IPS-18a (cell line): ENCODE measurements at regions not wholly inside any gene's neighbourhood (a gene's known extent, or its start where the extent isn't known, plus 50 kb on each side); places are given as distances from the start of the nearest gene placed in this dataset.
"Not testable (repeated sequence)": the region's sequence is repeated elsewhere in the genome, so short reads cannot be mapped to it uniquely, and the experiment has no call there.

ENCODE experiments used
- H3K27ac ChIP-seq: one replicate; pipeline ENCODE4 v1.5.1; 2013; ENCODE audit warnings: low read length
- H3K27me3 ChIP-seq: one replicate; pipeline ENCODE4 v1.6.1; 2013; ENCODE audit warnings: mild to moderate bottlenecking, low read length; ENCODE audit not compliant: control insufficient read depth, insufficient read depth
- H3K36me3 ChIP-seq: one replicate; pipeline ENCODE4 v1.6.1; 2013; ENCODE audit warnings: low read depth, low read length; ENCODE audit not compliant: control insufficient read depth
- H3K4me1 ChIP-seq: one replicate; pipeline ENCODE4 v1.6.1; 2013; ENCODE audit warnings: low read depth, low read length; ENCODE audit not compliant: control insufficient read depth
- H3K4me3 ChIP-seq: one replicate; pipeline ENCODE4 v1.5.1; 2013; ENCODE audit warnings: low read length
- H3K9ac ChIP-seq: one replicate; pipeline ENCODE4 v1.6.1; 2013; ENCODE audit warnings: mild to moderate bottlenecking, low read length, moderate library complexity
- H3K9me3 ChIP-seq: one replicate; pipeline ENCODE4 v1.6.1; 2013; ENCODE audit warnings: low read depth, low read length; ENCODE audit not compliant: control insufficient read depth

GRCh38 chr18:9015689-9016088 is 86.8 kb upstream of the NDUFV2 start:
- H3K4me3 ChIP-seq = no peak overlapping the region
- no peak overlapping the region for H3K9ac ChIP-seq
- no peaks in the 10 kb centered on the region for H3K36me3 ChIP-seq
- no peaks in the 10 kb centered on the region for H3K27me3 ChIP-seq
- H3K9me3 ChIP-seq = no peaks in the 10 kb centered on the region
- H3K4me1 ChIP-seq = peaks cover 13% of the 10 kb centered on the region
- H3K27ac ChIP-seq = no peak overlapping the region

- Histone ChIP-seq H3K9ac (no peak overlapping the region), H3K4me1 (peaks cover 13% of the 10 kb centered on the region), H3K27ac (no peak overlapping the region), H3K27me3 (no peaks in the 10 kb centered on the region), H3K9me3 (no peaks in the 10 kb centered on the region), H3K4me3 (no peak overlapping the region), H3K36me3 (no peaks in the 10 kb centered on the region)
Measured at GRCh38 chr18:9016633-9017166, 85.8 kb upstream of the NDUFV2 start.

GRCh38 chr18:9017167-9017904 is 85.2 kb upstream of the NDUFV2 start:
- H3K27ac ChIP-seq = no peak overlapping the region
- no peak overlapping the region for H3K9ac ChIP-seq
- no peaks in the 10 kb centered on the region for H3K36me3 ChIP-seq

GRCh38 chr18:9017905-9018227 is 84.6 kb upstream of the NDUFV2 start:
- Histone ChIP-seq H3K27me3 (no peaks in the 10 kb centered on the region), H3K27ac (no peak overlapping the region), H3K36me3 (no peaks in the 10 kb centered on the region), H3K4me1 (peaks cover 22% of the 10 kb centered on the region), H3K9ac (no peak overlapping the region), H3K4me3 (no peak overlapping the region), H3K9me3 (no peaks in the 10 kb centered on the region)

More at GRCh38 chr18:9017167-9017904, 85.2 kb upstream of the NDUFV2 start:
- no peak overlapping the region for H3K4me3 ChIP-seq
- H3K27me3 ChIP-seq = no peaks in the 10 kb centered on the region
- no peaks in the 10 kb centered on the region for H3K9me3 ChIP-seq
- peaks cover 16% of the 10 kb centered on the region for H3K4me1 ChIP-seq

- H3K27ac ChIP-seq = no peak overlapping the region
- no peaks in the 10 kb centered on the region for H3K36me3 ChIP-seq
- H3K27me3 ChIP-seq = no peaks in the 10 kb centered on the region
- H3K9me3 ChIP-seq = no peaks in the 10 kb centered on the region
- H3K9ac ChIP-seq = no peak overlapping the region
- no peak overlapping the region for H3K4me3 ChIP-seq
- peaks cover 22% of the 10 kb centered on the region for H3K4me1 ChIP-seq
Measured at GRCh38 chr18:9019135-9019534, 83.4 kb upstream of the NDUFV2 start.

- Histone ChIP-seq H3K4me3 (no peak overlapping the region), H3K9ac (no peak overlapping the region), H3K27me3 (no peaks in the 10 kb centered on the region), H3K36me3 (no peaks in the 10 kb centered on the region), H3K27ac (no peak overlapping the region), H3K4me1 (peaks cover 22% of the 10 kb centered on the region), H3K9me3 (no peaks in the 10 kb centered on the region)
Measured at GRCh38 chr18:9020221-9020620, 82.3 kb upstream of the NDUFV2 start.

GRCh38 chr18:9021458-9021857 is 81.0 kb upstream of the NDUFV2 start:
- Histone ChIP-seq H3K4me1 (peaks cover 22% of the 10 kb centered on the region), H3K36me3 (no peaks in the 10 kb centered on the region), H3K4me3 (no peak overlapping the region), H3K27ac (no peak overlapping the region), H3K9me3 (no peaks in the 10 kb centered on the region), H3K9ac (no peak overlapping the region), H3K27me3 (no peaks in the 10 kb centered on the region)

- Histone ChIP-seq H3K9ac (no peak overlapping the region), H3K4me3 (no peak overlapping the region), H3K36me3 (no peaks in the 10 kb centered on the region), H3K9me3 (no peaks in the 10 kb centered on the region), H3K27ac (no peak overlapping the region), H3K27me3 (no peaks in the 10 kb centered on the region), H3K4me1 (peaks cover 11% of the 10 kb centered on the region)
Measured at GRCh38 chr18:9022397-9023155, 79.9 kb upstream of the NDUFV2 start.

- not testable (repeated sequence) for H3K4me1 ChIP-seq, H3K27me3 ChIP-seq, H3K27ac ChIP-seq, H3K4me3 ChIP-seq, H3K9ac ChIP-seq, H3K36me3 ChIP-seq, H3K9me3 ChIP-seq
Measured at GRCh38 chr18:9024031-9024646, 78.4 kb upstream of the NDUFV2 start.

GRCh38 chr18:9025091-9025838 is 77.2 kb upstream of the NDUFV2 start:
- H3K9ac ChIP-seq = no peak overlapping the region
- no peak overlapping the region for H3K4me3 ChIP-seq
- no peaks in the 10 kb centered on the region for H3K36me3 ChIP-seq
- H3K9me3 ChIP-seq = no peaks in the 10 kb centered on the region
- peaks cover 8% of the 10 kb centered on the region for H3K4me1 ChIP-seq
- no peaks in the 10 kb centered on the region for H3K27me3 ChIP-seq
- no peak overlapping the region for H3K27ac ChIP-seq

- H3K4me1 ChIP-seq = no peaks in the 10 kb centered on the region
- no peak overlapping the region for H3K4me3 ChIP-seq
- H3K9ac ChIP-seq = no peak overlapping the region
- no peaks in the 10 kb centered on the region for H3K9me3 ChIP-seq
- no peak overlapping the region for H3K27ac ChIP-seq
- no peaks in the 10 kb centered on the region for H3K27me3 ChIP-seq
- H3K36me3 ChIP-seq = no peaks in the 10 kb centered on the region
Measured at GRCh38 chr18:9029131-9029530, 73.4 kb upstream of the NDUFV2 start.
